ENCODE measurements at regions not wholly inside any gene's neighbourhood (a gene's known extent, or its start where the extent isn't known, plus 50 kb on each side); places are given as distances from the start of the nearest gene placed in this dataset.
"Not testable (repeated sequence)": the region's sequence is repeated elsewhere in the genome, so short reads cannot be mapped to it uniquely, and the experiment has no call there.

- not testable (repeated sequence) for ATAC-seq, DNase-seq
Measured at GRCh38 chr21:8987896-8988295, 1533.5 kb upstream of the TPTE start.

DNA sequence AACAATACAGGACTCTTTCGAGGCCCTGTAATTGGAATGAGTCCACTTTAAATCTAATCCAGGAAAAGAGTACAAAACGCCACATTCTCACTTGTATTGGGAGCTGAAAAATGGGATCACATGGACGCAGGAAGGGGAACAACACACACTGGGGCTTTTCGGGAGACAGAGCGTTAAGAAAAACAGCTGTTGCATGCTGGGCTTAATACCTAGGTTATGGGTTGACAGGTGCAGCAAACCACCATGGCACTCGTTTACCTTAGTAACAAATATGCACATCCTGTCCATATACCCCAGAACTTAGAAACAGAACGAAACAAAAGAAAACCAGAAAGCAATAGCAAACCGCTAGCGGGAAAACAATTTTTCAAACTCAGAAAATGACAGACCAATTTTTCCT, 1532.7 kb upstream of the TPTE start:
- DNase-seq (no peak), ATAC-seq (no peak)

- ATAC-seq: no peak
- no peak for DNase-seq
Measured at GRCh38 chr21:8989261-8989711, 1532.1 kb upstream of the TPTE start.

DNA sequence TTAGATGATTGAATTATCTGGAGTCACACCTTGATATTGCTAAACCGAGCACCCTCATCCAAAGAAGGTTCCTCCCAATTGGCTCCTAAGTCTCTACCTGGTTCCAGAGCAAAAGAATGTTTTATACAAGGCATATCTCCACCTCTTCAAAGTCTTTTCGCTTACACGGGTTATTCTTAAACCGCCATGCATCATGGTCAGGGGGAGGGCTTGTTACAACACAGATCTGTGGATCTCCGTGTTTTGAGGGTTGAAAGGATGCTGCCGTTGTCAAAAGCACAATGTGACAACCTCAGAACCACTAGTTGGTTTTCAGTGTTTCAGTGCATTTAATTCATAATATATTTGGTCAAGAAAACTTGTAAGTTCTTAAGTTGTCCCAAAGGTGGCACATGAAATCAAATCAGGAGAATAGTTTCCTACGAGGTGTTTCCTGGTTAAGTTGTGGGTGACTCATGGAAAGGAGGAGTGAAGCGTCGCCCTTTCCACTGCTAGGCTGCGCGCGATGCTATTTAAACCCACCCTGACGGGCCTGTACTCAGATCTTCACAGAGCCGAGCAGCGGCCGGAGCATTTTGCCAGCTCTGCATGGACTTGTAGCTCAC, 1531.6 kb upstream of the TPTE start:
- ATAC-seq (no peak), DNase-seq (no peak)

DNA sequence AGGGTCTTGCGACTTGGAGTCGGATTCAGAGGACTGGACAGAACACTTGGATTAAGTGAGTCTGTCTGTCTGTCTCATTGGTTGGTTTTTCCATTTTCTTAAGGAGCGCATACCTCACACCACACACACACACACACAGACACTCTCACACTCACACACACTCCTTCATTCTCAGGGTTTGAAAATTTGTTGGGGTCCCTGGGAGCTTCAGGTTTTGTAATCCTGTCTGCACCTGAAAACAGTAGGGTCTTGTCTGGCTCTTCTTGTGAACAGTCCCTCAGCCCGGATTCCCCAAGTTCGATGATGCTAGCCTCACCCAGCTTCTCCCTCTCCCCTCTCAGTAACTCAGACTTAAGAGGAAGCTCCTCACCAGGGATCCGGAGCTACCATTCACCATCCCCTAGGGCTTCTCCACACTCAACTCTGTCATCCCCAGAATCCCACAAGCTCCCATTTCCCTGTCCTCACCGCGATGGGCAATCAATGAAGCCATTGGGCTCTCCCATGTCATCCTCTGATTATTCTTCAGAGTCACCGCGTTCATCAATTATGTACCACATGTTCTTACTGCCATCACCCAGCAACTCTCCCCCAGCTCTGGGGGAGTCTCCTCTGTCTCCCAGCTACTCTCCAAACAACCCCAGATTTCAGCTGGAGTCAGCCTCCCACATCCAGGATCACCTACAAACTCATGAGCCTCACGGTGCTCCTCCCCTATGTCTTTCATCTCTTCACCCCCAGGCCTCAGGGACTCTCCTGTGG, 1530.9 kb upstream of the TPTE start:
- ATAC-seq (no peak), DNase-seq (no peak)

GRCh38 chr21:8991088-8991907, 1530.1 kb upstream of the TPTE start:
- ATAC-seq (no peak), DNase-seq (no peak)

- no peak for DNase-seq
- peak; percentile 34 for ATAC-seq
Measured at GRCh38 chr21:8991968-8992621, 1529.3 kb upstream of the TPTE start.

DNA sequence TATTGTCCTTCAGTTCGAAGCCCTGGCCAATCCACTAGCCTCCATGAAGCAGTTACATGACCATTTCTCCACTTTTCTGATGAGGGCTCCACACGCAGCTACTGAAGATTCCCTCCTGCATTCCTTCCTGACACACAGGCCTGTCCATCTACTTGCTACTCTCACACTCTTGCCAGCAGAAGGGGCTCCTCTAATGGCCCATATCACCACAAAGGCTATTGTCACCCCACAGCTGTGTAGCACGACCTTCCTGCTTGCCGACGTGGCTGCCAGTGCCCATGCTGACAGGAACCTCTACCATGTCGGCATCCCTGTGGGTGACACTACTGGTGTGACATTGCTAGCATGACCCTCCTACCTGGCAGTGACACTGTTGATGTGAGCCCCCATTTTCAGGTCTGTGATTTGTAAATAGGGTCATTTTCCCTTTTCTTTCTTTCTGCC, 1528.6 kb upstream of the TPTE start:
- ATAC-seq (peak; percentile 51), DNase-seq (no peak)

- ATAC-seq (no peak), DNase-seq (no peak)
Measured at GRCh38 chr21:8993284-8993942, 1528.0 kb upstream of the TPTE start.

GRCh38 chr21:8993943-8994639, 1527.3 kb upstream of the TPTE start:
- DNase-seq: no peak
- no peak for ATAC-seq

GRCh38 chr21:8994640-8995511, 1526.5 kb upstream of the TPTE start:
- DNase-seq: no peak
- no peak for ATAC-seq

DNA sequence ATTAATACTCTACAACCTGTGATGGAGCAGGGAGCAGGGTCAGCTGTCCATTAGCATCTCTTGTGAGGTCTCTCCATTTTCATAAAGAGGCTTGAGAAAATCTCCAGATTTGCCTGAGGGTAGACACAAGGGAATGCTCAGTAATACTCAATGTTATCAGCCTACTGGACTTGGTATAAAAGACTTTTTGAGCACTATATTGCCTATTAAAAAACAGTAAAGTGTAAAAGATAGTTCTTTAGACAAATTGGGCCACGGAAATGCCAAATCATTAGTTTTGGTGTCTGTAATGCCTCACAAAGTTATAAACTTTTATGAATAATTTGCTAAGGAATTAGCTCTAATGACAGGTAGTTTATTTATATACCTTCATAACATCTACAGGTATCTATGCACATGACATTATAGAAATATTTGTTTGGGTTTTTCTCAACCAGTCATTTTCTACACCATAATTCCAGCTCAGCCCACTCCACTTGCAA, 1524.9 kb upstream of the TPTE start:
- DNase-seq, ATAC-seq: not testable (repeated sequence)

DNA sequence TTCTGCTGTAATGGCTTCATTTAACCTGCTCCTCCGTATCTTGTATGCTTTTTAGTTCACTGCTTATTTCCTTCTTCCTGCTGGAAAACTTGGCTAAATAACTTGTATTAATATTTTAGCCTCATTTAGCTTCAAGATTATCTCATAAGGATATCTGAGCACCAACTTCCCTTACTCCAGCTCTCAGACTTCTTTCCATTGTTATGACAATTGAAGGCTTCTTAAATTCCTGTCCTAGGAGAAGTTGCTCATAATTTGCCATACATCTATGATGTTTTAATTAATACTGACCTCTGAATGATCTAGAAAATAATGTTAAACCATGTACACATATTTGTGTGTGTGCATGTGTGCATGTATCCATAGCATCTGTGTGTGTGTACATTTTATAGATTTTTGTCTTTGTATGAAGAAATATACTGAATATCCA, 1524.4 kb upstream of the TPTE start:
- DNase-seq (no peak), ATAC-seq (no peak)

DNA sequence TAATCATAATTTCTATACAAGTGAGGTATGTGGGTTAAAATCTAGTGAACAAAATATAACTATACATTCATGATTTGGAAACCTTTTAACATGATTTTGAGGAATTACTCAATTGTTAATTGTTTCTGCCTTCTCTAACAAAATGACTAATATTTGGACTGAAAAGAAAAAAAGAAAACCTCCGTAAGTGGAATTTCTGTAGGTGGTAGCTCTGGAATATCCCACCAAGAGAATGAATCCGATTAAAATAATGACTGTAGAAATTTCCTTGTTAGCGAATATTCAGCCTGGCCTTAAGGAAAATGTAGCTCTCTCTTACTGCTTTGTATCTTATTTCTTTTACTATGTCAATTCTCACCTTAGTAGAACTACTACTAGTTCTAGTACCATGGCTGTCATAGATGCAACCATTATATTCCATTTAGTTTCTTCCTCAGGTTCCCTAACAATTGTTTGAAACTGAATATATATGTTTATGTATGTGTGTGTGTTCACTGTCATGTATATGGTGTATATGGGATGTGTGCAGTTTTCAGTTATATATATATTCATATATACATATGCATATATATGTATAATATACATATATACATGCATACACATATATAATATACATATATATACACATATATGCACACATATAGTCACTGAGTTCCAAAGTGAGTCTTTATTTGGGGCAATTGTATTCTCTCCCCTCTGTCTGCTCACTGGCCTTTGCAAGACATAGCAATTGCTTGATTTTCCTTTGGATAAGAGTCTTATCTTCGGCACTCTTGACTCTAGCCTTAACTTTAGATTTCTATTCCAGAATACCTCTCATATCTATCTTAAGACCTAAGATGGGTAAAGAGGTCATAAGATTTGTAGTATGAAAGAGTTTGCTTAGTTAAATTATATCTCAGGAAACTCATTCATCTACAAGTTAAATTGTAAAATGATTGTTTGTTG, 1523.7 kb upstream of the TPTE start:
- DNase-seq, ATAC-seq: not testable (repeated sequence)

DNA sequence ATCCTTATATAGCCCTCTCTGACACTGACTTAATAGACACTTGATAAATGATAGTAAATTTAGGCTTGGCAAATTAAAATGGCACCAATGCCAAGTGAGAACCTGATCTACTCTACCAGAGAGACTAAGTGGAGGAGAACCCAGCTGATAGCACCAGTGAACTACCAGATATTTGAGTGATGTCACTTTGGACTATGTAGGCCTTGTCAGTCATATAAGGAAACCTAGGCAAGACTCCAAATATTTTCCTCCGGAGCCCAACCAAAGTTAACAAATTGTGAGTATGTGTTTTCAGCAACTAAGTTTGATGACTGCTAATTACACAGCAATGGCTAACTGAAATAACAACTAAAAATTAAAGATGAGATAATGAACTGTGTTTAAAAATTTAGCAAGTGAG, 1522.9 kb upstream of the TPTE start:
- not testable (repeated sequence) for DNase-seq, ATAC-seq

GRCh38 chr21:8998946-8999681, 1522.3 kb upstream of the TPTE start:
- DNase-seq (no peak), ATAC-seq (no peak)

DNA sequence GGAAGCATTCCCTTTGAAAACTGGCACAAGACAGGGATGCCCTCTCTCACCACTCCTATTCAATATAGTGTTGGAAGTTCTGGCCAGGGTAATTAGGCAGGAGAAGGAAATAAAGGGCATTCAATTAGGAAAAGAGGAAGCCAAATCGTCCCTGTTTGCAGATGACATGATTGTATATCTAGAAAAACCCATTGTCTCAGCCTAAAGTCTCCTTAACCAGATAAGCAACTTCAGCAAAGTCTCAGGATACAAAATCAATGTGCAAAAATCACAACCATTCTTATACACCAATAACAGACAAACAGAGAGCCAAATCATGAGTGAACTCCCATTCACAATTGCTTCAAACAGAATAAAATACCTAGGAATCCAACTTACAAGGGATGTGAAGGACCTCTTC, 1521.3 kb upstream of the TPTE start:
- DNase-seq, ATAC-seq: not testable (repeated sequence)

DNA sequence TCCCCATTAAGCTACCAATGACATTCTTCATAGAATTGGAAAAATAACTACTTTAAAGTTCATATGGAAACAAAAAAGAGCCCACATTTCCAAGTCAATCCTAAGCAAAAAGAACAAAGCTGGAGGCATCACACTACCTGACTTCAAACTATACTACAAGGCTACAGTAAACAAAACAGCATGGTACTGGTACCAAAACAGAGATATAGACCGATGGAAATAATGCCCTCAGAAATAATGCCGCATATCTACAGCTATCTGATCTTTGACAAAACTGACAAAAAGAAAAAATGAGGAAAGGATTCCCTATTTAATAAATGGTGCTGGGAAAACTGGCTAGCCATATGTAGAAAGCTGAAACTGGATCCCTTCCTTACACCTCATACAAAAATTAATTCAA, 1520.7 kb upstream of the TPTE start:
- not testable (repeated sequence) for DNase-seq, ATAC-seq

All from stimulated activated naive CD8-positive, alpha-beta T cell treated with anti-CD3 and anti-CD28 coated beads, Interleukin-15, Interleukin-2, amounts not matched to agents 100 U/mL and 50 U/mL, for 24 hours (primary cell).